ENCODE measurements at regions not wholly inside any gene's neighbourhood (a gene's known extent, or its start where the extent isn't known, plus 50 kb on each side); places are given as distances from the start of the nearest gene placed in this dataset.

DNA sequence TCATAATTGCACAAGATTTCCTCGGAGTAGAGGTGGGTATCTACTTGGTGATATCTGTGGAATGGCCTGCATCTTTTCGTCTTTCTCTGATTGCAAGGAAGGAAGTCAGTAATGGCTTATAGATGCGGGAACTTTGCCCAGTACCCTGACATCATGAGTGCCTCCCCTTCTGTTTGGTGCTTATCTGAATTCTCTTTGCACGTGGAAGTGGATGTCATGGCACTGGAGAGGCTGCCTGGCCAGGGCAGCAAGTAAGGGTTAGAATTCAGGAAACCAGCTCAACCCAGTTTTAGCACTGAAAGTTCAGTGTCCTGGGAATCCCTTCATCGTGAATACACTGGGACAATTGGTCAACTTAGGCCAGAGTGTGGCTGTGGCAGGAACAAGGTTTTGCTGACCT lies 83.5 kb upstream of the RAPGEF2 start:
- no peak for TF ChIP-seq CTCF (conservative IDR thresholded peaks at IDR 0.05; ENCODE audit: low read depth, low read length)
- H3K4me3 ChIP-seq (ENCODE audit: low read depth, low read length) = no peak overlapping the region
- DNase-seq (ENCODE audit: low read depth) = no peak

DNA sequence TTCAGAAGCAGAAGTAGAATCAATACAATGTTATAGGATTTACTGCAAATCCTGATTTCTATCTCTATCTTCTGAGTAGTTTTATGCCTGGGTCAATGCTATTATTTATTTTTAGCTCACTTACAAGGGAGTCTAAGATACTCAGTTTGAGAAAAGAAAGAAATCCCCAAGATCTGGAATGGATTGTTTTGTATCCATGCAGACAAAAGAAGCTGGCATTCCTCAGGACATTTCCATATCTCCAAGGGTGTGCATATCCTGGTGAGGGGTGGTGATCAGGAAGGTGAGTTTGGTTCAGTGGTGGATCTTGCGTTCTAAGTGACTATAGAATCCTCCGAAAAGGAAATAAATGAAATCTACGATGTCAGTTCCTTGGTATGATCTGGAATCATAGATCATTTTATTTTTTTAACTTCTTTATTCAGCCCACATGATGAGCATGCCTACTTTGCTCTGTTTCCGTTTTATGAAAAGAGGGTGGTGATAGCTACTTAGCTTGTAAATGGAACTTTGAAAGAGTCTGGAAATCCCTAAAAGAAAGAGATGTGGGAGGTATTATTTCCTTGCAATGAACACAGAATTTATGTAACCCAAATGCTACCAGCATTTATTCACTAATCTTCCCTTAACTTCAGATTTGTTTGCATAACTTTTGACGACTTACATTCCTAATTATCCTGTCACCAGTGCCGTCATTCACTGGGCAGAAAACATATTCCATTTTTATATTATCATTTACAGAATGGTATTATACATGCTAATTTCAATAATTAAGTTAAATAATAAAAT lies 81.1 kb upstream of the RAPGEF2 start:
- TF ChIP-seq CTCF (conservative IDR thresholded peaks at IDR 0.05; ENCODE audit: low read depth, low read length) = no peak
- H3K4me3 ChIP-seq (ENCODE audit: low read depth, low read length) = no peak overlapping the region
- DNase-seq (ENCODE audit: low read depth) = no peak

- no peak for TF ChIP-seq CTCF (conservative IDR thresholded peaks at IDR 0.05; ENCODE audit: low read depth, low read length)
- no peak overlapping the region for H3K4me3 ChIP-seq (ENCODE audit: low read depth, low read length)
- DNase-seq (ENCODE audit: low read depth) = no peak
These were observed 79.1 kb upstream of the RAPGEF2 start for GRCh38 chr4:159023741-159024140.

- TF ChIP-seq CTCF (conservative IDR thresholded peaks at IDR 0.05; ENCODE audit: low read depth, low read length) = peak; percentile 8
- DNase-seq (ENCODE audit: low read depth) = peak; percentile 18
- H3K4me3 ChIP-seq (ENCODE audit: low read depth, low read length) = no peak overlapping the region
These were observed 78.6 kb upstream of the RAPGEF2 start for GRCh38 chr4:159024266-159024665.

- no peak for DNase-seq (ENCODE audit: low read depth)
- no peak for TF ChIP-seq CTCF (conservative IDR thresholded peaks at IDR 0.05; ENCODE audit: low read depth, low read length)
These were observed 78.1 kb upstream of the RAPGEF2 start for GRCh38 chr4:159024828-159025227.

DNA sequence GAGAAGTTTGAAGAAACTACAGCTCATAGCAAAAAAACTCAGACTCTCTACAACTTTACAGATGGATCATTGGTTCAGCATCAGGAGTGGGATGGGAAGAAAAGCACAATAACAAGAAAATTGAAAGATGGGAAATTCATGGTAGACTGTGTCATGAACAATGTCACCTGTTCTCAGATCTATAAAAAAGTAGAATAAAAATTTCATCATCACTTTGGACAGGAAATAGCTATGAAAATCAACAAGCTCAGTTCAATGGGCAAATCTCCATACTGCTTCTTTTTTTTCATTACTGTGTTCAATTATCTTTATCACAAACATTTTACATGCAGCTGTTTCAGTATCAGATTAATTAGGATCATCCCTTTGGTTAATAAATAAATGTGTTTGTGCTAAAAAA lies 76.5 kb upstream of the RAPGEF2 start:
- H3K4me3 ChIP-seq (ENCODE audit: low read depth, low read length) = no peak overlapping the region
- DNase-seq (ENCODE audit: low read depth) = no peak
- no peak for TF ChIP-seq CTCF (conservative IDR thresholded peaks at IDR 0.05; ENCODE audit: low read depth, low read length)

More at GRCh38 chr4:159024828-159025227, 78.1 kb upstream of the RAPGEF2 start:
- no peak overlapping the region for H3K4me3 ChIP-seq (ENCODE audit: low read depth, low read length)

- no peak overlapping the region for H3K4me3 ChIP-seq (ENCODE audit: low read depth, low read length)
- DNase-seq (ENCODE audit: low read depth) = peak; percentile 19
- no peak for TF ChIP-seq CTCF (conservative IDR thresholded peaks at IDR 0.05; ENCODE audit: low read depth, low read length)
These were observed 75.3 kb upstream of the RAPGEF2 start for GRCh38 chr4:159027535-159027934.

Measured in choroid plexus epithelial cell (primary cell).